ENCODE measurements at regions not wholly inside any gene's neighbourhood (a gene's known extent, or its start where the extent isn't known, plus 50 kb on each side); places are given as distances from the start of the nearest gene placed in this dataset.
A peak's percentile ranks its signal among the peaks of the same experiment; 100 is the strongest.
"Not testable (repeated sequence)": the region's sequence is repeated elsewhere in the genome, so short reads cannot be mapped to it uniquely, and the experiment has no call there.

- no peak for DNase-seq (ENCODE audit: low read depth)
These were observed 130.9 kb upstream of the DAAM1 start for GRCh38 chr14:59057551-59057950.

GRCh38 chr14:59058776-59059175, 129.7 kb upstream of the DAAM1 start:
- DNase-seq (ENCODE audit: low read depth), result not testable (repeated sequence)

GRCh38 chr14:59060841-59061240, 127.6 kb upstream of the DAAM1 start:
- DNase-seq (ENCODE audit: low read depth), result peak; percentile 73

GRCh38 chr14:59061292-59061691, 127.2 kb upstream of the DAAM1 start:
- DNase-seq (ENCODE audit: low read depth), result peak; percentile 14

GRCh38 chr14:59063259-59063658, 125.2 kb upstream of the DAAM1 start:
- DNase-seq (ENCODE audit: low read depth), result no peak

GRCh38 chr14:59067127-59067894, 121.2 kb upstream of the DAAM1 start:
- no peak for DNase-seq (ENCODE audit: low read depth)

- no peak for DNase-seq (ENCODE audit: low read depth)
These were observed 119.2 kb upstream of the DAAM1 start for GRCh38 chr14:59069163-59069854.

- DNase-seq (ENCODE audit: low read depth), result no peak
These were observed 113.0 kb upstream of the DAAM1 start for GRCh38 chr14:59075506-59075905.

- DNase-seq (ENCODE audit: low read depth), result no peak
These were observed 106.7 kb upstream of the DAAM1 start for GRCh38 chr14:59081720-59082119.

- DNase-seq (ENCODE audit: low read depth), result peak; percentile 21
These were observed 103.2 kb upstream of the DAAM1 start for GRCh38 chr14:59085207-59085739.

GRCh38 chr14:59086241-59086882, 102.1 kb upstream of the DAAM1 start:
- peak; percentile 13 for DNase-seq (ENCODE audit: low read depth)

GRCh38 chr14:59087240-59087639, 101.2 kb upstream of the DAAM1 start:
- DNase-seq (ENCODE audit: low read depth), result no peak

GRCh38 chr14:59087711-59088110, 100.8 kb upstream of the DAAM1 start:
- no peak for DNase-seq (ENCODE audit: low read depth)

GRCh38 chr14:59090572-59090971, 97.9 kb upstream of the DAAM1 start:
- no peak for DNase-seq (ENCODE audit: low read depth)

- DNase-seq (ENCODE audit: low read depth), result no peak
These were observed 97.1 kb upstream of the DAAM1 start for GRCh38 chr14:59091404-59091803.

GRCh38 chr14:59091976-59092375, 96.5 kb upstream of the DAAM1 start:
- DNase-seq (ENCODE audit: low read depth), result no peak

- no peak for DNase-seq (ENCODE audit: low read depth)
These were observed 94.6 kb upstream of the DAAM1 start for GRCh38 chr14:59093902-59094301.

GRCh38 chr14:59096303-59096702, 92.2 kb upstream of the DAAM1 start:
- DNase-seq (ENCODE audit: low read depth), result no peak

GRCh38 chr14:59097681-59098080, 90.8 kb upstream of the DAAM1 start:
- no peak for DNase-seq (ENCODE audit: low read depth)

GRCh38 chr14:59098377-59098776, 90.1 kb upstream of the DAAM1 start:
- peak; percentile 88 for DNase-seq (ENCODE audit: low read depth)

- no peak for DNase-seq (ENCODE audit: low read depth)
These were observed 88.3 kb upstream of the DAAM1 start for GRCh38 chr14:59100205-59100604.

- peak; percentile 27 for DNase-seq (ENCODE audit: low read depth)
These were observed 87.0 kb upstream of the DAAM1 start for GRCh38 chr14:59101476-59101875.

- DNase-seq (ENCODE audit: low read depth), result peak; percentile 57
These were observed 85.1 kb upstream of the DAAM1 start for GRCh38 chr14:59103396-59103795.

Data from M059J (cell line).